ENCODE measurements at regions not wholly inside any gene's neighbourhood (a gene's known extent, or its start where the extent isn't known, plus 50 kb on each side); places are given as distances from the start of the nearest gene placed in this dataset.

DNA sequence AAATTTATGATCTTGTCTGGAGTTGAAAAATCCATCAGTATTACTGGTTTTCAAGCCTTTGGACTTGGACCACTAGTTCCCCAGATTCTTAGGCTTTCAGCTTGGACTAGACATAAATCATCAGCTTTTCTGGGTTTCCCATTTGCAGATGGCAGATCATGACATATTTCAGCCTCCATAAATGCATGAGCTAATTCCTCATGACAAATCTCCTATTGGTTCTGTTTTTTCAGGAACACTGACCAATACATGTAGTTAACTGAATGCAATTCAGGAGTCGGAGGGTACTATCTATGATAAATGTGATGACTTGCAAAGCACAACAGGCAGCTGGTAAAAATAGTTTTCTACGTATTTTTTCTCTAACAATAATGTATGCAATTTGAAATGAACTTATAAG lies 635.6 kb downstream of the TRAM1L1 start:
- Histone ChIP-seq H3K27ac (no peak overlapping the region), H2AFZ (no peak overlapping the region)

DNA sequence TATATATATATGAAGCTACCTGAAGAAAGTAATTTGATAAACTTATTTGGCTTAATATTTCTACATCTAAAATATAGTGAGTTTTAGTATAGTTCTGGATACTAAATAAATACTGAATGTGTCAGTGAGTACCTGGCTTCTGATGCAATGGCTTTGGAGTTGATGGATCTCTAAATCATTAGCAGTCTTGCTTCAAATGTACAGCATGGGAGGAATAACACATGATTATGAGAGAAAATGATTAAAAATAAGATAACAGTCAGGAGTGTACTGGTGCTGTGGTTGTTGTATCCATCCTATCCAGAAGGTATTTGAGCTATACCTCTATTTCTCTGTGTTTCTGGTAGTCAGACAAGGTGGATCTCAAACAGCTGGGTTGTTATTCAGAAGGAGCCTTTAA lies 641.3 kb downstream of the TRAM1L1 start:
- no peak for TF ChIP-seq EZH2 (IDR thresholded peaks at IDR 0.05; ENCODE audit: borderline replicate concordance)
- TF ChIP-seq, protein P1, sequence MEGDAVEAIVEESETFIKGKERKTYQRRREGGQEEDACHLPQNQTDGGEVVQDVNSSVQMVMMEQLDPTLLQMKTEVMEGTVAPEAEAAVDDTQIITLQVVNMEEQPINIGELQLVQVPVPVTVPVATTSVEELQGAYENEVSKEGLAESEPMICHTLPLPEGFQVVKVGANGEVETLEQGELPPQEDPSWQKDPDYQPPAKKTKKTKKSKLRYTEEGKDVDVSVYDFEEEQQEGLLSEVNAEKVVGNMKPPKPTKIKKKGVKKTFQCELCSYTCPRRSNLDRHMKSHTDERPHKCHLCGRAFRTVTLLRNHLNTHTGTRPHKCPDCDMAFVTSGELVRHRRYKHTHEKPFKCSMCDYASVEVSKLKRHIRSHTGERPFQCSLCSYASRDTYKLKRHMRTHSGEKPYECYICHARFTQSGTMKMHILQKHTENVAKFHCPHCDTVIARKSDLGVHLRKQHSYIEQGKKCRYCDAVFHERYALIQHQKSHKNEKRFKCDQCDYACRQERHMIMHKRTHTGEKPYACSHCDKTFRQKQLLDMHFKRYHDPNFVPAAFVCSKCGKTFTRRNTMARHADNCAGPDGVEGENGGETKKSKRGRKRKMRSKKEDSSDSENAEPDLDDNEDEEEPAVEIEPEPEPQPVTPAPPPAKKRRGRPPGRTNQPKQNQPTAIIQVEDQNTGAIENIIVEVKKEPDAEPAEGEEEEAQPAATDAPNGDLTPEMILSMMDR (IDR thresholded peaks at IDR 0.05; ENCODE audit: poor library complexity) = no peak
- no peak for TF ChIP-seq EZH2phosphoT487 (IDR thresholded peaks at IDR 0.05; ENCODE audit: low read depth, severe bottlenecking, unreplicated experiment)
- Histone ChIP-seq H3K4me2 (no peak overlapping the region), H3K79me2 (no peaks in the 10 kb centered on the region)

More for the DNA sequence above, 635.6 kb downstream of the TRAM1L1 start:
- H3K4me3 ChIP-seq = no peak overlapping the region
- no peak overlapping the region for H3K4me2 ChIP-seq
- TF ChIP-seq, protein P1 (IDR thresholded peaks at IDR 0.05; ENCODE audit: poor library complexity) = no peak
- TF ChIP-seq EZH2 (IDR thresholded peaks at IDR 0.05; ENCODE audit: borderline replicate concordance) (no peak), EZH2phosphoT487 (IDR thresholded peaks at IDR 0.05; ENCODE audit: low read depth, severe bottlenecking, unreplicated experiment) (no peak)
- H3K79me2 ChIP-seq = no peaks in the 10 kb centered on the region
- H3K9me3 ChIP-seq (ENCODE audit: low read depth) = no peaks in the 10 kb centered on the region
- no peaks in the 10 kb centered on the region for H3K36me3 ChIP-seq (replicated peaks; ENCODE audit: insufficient read depth, low read depth)
- DNase-seq (ENCODE audit: low spot score) = no peak
- H3K4me1 ChIP-seq (ENCODE audit: insufficient read depth) = no peaks in the 10 kb centered on the region
- H4K20me1 ChIP-seq (ENCODE audit: insufficient read depth, poor library complexity, severe bottlenecking) = no peaks in the 10 kb centered on the region
- 71% methylated on average over 2 of the region's 2 CpGs for WGBS (ENCODE audit: low lambda C conversion rate, missing lambda C conversion rate)
- no peaks in the 10 kb centered on the region for H3K9me2 ChIP-seq (replicated peaks; ENCODE audit: insufficient read depth)
- no peaks in the 10 kb centered on the region for H3K27me3 ChIP-seq

DNA sequence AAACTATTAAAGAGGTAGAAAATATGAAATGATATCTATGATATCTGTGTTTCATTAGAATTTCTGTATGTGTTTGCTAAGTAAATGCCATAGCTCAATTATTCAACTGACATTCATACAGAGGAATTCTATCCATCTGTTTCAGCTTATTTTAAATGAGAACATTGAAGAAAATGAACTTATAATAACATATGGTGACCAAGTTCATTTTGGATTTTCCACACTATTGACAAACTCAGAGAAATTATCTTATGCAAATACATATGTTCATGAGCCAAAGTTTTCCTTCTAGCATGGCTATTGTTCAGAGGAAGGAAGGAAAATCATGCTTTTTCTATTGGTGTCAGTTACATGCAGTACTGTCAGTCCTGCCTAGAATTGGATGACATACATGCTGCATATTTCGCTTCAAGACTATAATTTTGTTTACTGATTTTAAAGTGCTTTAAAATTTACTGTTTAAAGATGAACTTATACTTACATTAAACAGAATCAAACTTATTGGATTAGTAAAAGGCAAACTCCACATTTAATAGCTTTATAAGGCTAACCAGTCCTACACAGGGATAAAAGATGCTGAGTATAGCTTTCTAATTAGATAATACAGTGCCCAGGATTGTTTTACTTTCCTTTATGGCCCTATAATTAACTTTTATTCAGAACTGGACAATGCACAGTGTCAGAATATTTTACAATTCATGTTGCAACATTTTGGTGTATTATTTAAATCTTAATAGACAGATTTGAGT lies 646.2 kb downstream of the TRAM1L1 start:
- no peaks in the 10 kb centered on the region for H3K36me3 ChIP-seq (replicated peaks; ENCODE audit: insufficient read depth, low read depth)
- no peak overlapping the region for H3K4me2 ChIP-seq
- H2AFZ ChIP-seq = no peak overlapping the region
- TF ChIP-seq EZH2phosphoT487 (IDR thresholded peaks at IDR 0.05; ENCODE audit: low read depth, severe bottlenecking, unreplicated experiment) = no peak
- TF ChIP-seq, protein P1 (IDR thresholded peaks at IDR 0.05; ENCODE audit: poor library complexity) = no peak
- TF ChIP-seq EZH2 (IDR thresholded peaks at IDR 0.05; ENCODE audit: borderline replicate concordance) = no peak
- no peaks in the 10 kb centered on the region for H3K9me3 ChIP-seq (ENCODE audit: low read depth)
- no peaks in the 10 kb centered on the region for H3K9me2 ChIP-seq (replicated peaks; ENCODE audit: insufficient read depth)
- no peak for DNase-seq (ENCODE audit: low spot score)
- no peaks in the 10 kb centered on the region for H3K79me2 ChIP-seq
- H3K4me3 ChIP-seq = no peak overlapping the region
- no peak overlapping the region for H3K27ac ChIP-seq
- H3K4me1 ChIP-seq (ENCODE audit: insufficient read depth) = no peaks in the 10 kb centered on the region
- H3K27me3 ChIP-seq = no peaks in the 10 kb centered on the region
- H4K20me1 ChIP-seq (ENCODE audit: insufficient read depth, poor library complexity, severe bottlenecking) = no peaks in the 10 kb centered on the region
- WGBS (ENCODE audit: low lambda C conversion rate, missing lambda C conversion rate) = 86% methylated on average over 1 of the region's 1 CpG

More for the DNA sequence above, 641.3 kb downstream of the TRAM1L1 start:
- Histone ChIP-seq H3K4me1 (ENCODE audit: insufficient read depth) (no peaks in the 10 kb centered on the region), H3K36me3 (replicated peaks; ENCODE audit: insufficient read depth, low read depth) (no peaks in the 10 kb centered on the region), H3K27ac (no peak overlapping the region), H4K20me1 (ENCODE audit: insufficient read depth, poor library complexity, severe bottlenecking) (no peaks in the 10 kb centered on the region), H3K27me3 (no peaks in the 10 kb centered on the region), H3K9me2 (replicated peaks; ENCODE audit: insufficient read depth) (no peaks in the 10 kb centered on the region), H2AFZ (no peak overlapping the region), H3K4me3 (no peak overlapping the region), H3K9me3 (ENCODE audit: low read depth) (no peaks in the 10 kb centered on the region)
- DNase-seq (ENCODE audit: low spot score) = no peak

All from hepatocyte (in vitro differentiated cells).